ENCODE measurements at regions not wholly inside any gene's neighbourhood (a gene's known extent, or its start where the extent isn't known, plus 50 kb on each side); places are given as distances from the start of the nearest gene placed in this dataset.

GRCh38 chr3:106272302-106272701, 403.5 kb upstream of the CBLB start:
- TF ChIP-seq CTCF (IDR thresholded peaks at IDR 0.05; ENCODE audit: poor library complexity) (no peak), EZH2phosphoT487 (IDR thresholded peaks at IDR 0.05; ENCODE audit: low read depth, severe bottlenecking, unreplicated experiment) (no peak), EZH2 (IDR thresholded peaks at IDR 0.05; ENCODE audit: borderline replicate concordance) (no peak)
